ENCODE measurements at regions not wholly inside any gene's neighbourhood (a gene's known extent, or its start where the extent isn't known, plus 50 kb on each side); places are given as distances from the start of the nearest gene placed in this dataset.

GRCh38 chr2:122150524-122151280 lies 395.3 kb downstream of the TSN start:
- Histone ChIP-seq H3K9ac (replicated peaks in 1 of 4; ENCODE audit: extremely low read depth in 1 of 4, low read depth in 3 of 4, low read length in 3 of 4) (no peak overlapping the region), H3K79me1 (ENCODE audit: low read depth, low read length) (no peaks in the 10 kb centered on the region), H2AK5ac (ENCODE audit: low read depth, low read length) (no peak overlapping the region), H3K9me3 (ENCODE audit: insufficient read depth in 2 of 2, low read depth in 1 of 2, low read length in 1 of 2) (no peaks in the 10 kb centered on the region), H3K4me1 (replicated peaks in 1 of 4; ENCODE audit: control insufficient read depth in 3 of 4, insufficient read depth in 4 of 4, low read length in 3 of 4) (peaks cover 0 to 3% (median 1%) of the 10 kb centered on the region in 4 experiments; a peak in 1 of 7 replicates), H2AFZ (ENCODE audit: low read length) (no peak overlapping the region), H3K27me3 (replicated peaks in 1 of 4; ENCODE audit: control insufficient read depth in 3 of 4, extremely low read depth in 1 of 4, insufficient read depth in 3 of 4, low read length in 3 of 4) (no peaks in the 10 kb centered on the region), H3K18ac (ENCODE audit: extremely low read depth, low read length) (no peak overlapping the region), H3K56ac (replicated peaks; ENCODE audit: insufficient read length, low read depth, low read length) (no peak overlapping the region), H4K91ac (replicated peaks; ENCODE audit: insufficient read length, low read length) (no peak overlapping the region), H3K79me2 (ENCODE audit: control insufficient read depth in 1 of 2, insufficient read depth in 2 of 2, low read length in 2 of 2) (no peaks in the 10 kb centered on the region), H3K23me2 (ENCODE audit: low read depth, low read length) (no peaks in the 10 kb centered on the region), H4K8ac (ENCODE audit: extremely low read depth, insufficient read depth, low read length) (no peak overlapping the region), H4K5ac (ENCODE audit: insufficient read length, low read depth, low read length) (no peak overlapping the region), H3K4me2 (ENCODE audit: insufficient read depth in 1 of 2, low read depth in 2 of 2, low read length in 2 of 2) (no peak overlapping the region), H2BK20ac (ENCODE audit: low read length) (no peak overlapping the region), H2BK15ac (ENCODE audit: low read length) (no peak overlapping the region), H3K27ac (ENCODE audit: low read depth, low read length) (no peak overlapping the region), H2BK5ac (ENCODE audit: low read depth, low read length) (no peak overlapping the region), H3K4ac (replicated peaks; ENCODE audit: insufficient read length, low read depth, low read length) (no peak overlapping the region), H4K20me1 (replicated peaks in 1 of 2; ENCODE audit: control insufficient read depth in 1 of 2, insufficient read depth in 2 of 2, low read length in 2 of 2) (no peaks in the 10 kb centered on the region), H3K23ac (ENCODE audit: insufficient read length) (no peak overlapping the region), H3K36me3 (ENCODE audit: control insufficient read depth in 2 of 4, insufficient read depth in 4 of 4, low read length in 3 of 4) (no peaks in the 10 kb centered on the region), H2BK120ac (replicated peaks; ENCODE audit: low read depth, low read length) (no peak overlapping the region), H2BK12ac (ENCODE audit: low read depth, low read length) (no peak overlapping the region), H3K4me3 (ENCODE audit: extremely low read depth in 1 of 4, insufficient read depth in 2 of 4, low read depth in 3 of 4, low read length in 4 of 4) (no peak overlapping the region), H3K14ac (ENCODE audit: insufficient read length) (no peak overlapping the region)
- FAIRE-seq = no peak
- no peak for DNase-seq (ENCODE audit: low read depth in 1 of 2, low spot score in 2 of 2)
- ChIA-PET POLR2A (ENCODE audit: partially characterized antibody) (no interaction called here), CTCF (ENCODE audit: partially characterized antibody) (interaction anchor here (1.1 kb wide), 1 partner anchor 381 kb away, joined by 3 read pairs; no protein-coding TSS in a partner anchor)
- WGBS, 2 experiments (ENCODE audit: extremely low coverage in 1 of 2, insufficient coverage in 1 of 2, insufficient read length in 1 of 2, insufficient replicate concordance in 2 of 2, low coverage in 1 of 2, low lambda C conversion rate in 2 of 2, missing lambda C conversion rate in 1 of 2) = 80% methylated on average over 7 of the region's 7 CpGs; no CpG with 5 or more reads in 1 of the 2 experiments
- TF ChIP-seq, protein P1, sequence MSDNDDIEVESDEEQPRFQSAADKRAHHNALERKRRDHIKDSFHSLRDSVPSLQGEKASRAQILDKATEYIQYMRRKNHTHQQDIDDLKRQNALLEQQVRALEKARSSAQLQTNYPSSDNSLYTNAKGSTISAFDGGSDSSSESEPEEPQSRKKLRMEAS (IDR thresholded peaks at IDR 0.05) = no peak
- TF ChIP-seq EGR1 (IDR thresholded peaks at IDR 0.05; ENCODE audit: borderline replicate concordance, low read depth, low read length) = no peak
- no peak for TF ChIP-seq TAF7 (optimal IDR thresholded peaks at IDR 0.05; ENCODE audit: borderline replicate concordance, low read depth, low read length)
- TF ChIP-seq CEBPB (IDR thresholded peaks at IDR 0.05; ENCODE audit: low read depth, low read length) = no peak
- TF ChIP-seq POLR2AphosphoS5 (IDR thresholded peaks at IDR 0.05; ENCODE audit: low read depth, low read length) = no peak
- no peak for TF ChIP-seq TAF1 (IDR thresholded peaks at IDR 0.05; ENCODE audit: low read depth, low read length)
- no peak for TF ChIP-seq BCL11A (IDR thresholded peaks at IDR 0.05; ENCODE audit: low read depth in 2 of 2, low read length in 2 of 2)
- TF ChIP-seq CTCF (IDR thresholded peaks at IDR 0.05; ENCODE audit: control extremely low read depth in 1 of 3, insufficient read depth in 1 of 3, low read depth in 1 of 3, low read length in 3 of 3) = no peak
- TF ChIP-seq EP300 (IDR thresholded peaks at IDR 0.05; ENCODE audit: borderline replicate concordance in 1 of 2, low read depth in 2 of 2, low read length in 2 of 2) = no peak
- no peak for TF ChIP-seq CHD1 (IDR thresholded peaks at IDR 0.05; ENCODE audit: low read depth, low read length)
- no peak for TF ChIP-seq SUZ12 (IDR thresholded peaks at IDR 0.05; ENCODE audit: low read length)
